CD4-positive, alpha-beta T cell treated with Interleukin-17A for 1 hour (primary cell): ENCODE measurements at regions not wholly inside any gene's neighbourhood (a gene's known extent, or its start where the extent isn't known, plus 50 kb on each side); places are given as distances from the start of the nearest gene placed in this dataset.

Experiments
- DNase-seq: peaks from one replicate; pipeline ENCODE4 v3.0.0-alpha.2; 2020

GRCh38 chr7:156442516-156442915 is 198.1 kb upstream of the RNF32 start:
- DNase-seq, result no peak

- no peak for DNase-seq
Measured at GRCh38 chr7:156440456-156440855, 200.1 kb upstream of the RNF32 start.

DNA sequence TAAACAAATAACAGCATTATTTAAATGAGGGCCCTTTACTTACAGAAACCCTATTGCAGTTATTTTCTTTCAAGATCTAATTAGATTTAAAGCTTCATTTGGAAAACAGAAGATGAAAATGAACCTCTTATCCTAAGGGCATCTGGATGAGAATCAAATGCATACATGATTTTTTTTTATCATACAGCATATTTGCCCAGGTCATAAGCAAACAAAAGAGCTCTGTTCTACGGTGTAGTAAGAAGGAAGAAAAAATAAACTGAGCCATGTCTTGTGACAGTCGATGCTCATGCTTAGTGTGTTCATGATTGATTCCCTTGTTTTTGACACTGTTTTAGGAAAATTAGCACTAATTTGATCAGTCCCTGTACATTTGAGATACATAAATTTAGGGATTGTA is 202.6 kb upstream of the RNF32 start:
- no peak for DNase-seq

- DNase-seq, result no peak
Measured at GRCh38 chr7:156437021-156437614, 203.5 kb upstream of the RNF32 start.

DNA sequence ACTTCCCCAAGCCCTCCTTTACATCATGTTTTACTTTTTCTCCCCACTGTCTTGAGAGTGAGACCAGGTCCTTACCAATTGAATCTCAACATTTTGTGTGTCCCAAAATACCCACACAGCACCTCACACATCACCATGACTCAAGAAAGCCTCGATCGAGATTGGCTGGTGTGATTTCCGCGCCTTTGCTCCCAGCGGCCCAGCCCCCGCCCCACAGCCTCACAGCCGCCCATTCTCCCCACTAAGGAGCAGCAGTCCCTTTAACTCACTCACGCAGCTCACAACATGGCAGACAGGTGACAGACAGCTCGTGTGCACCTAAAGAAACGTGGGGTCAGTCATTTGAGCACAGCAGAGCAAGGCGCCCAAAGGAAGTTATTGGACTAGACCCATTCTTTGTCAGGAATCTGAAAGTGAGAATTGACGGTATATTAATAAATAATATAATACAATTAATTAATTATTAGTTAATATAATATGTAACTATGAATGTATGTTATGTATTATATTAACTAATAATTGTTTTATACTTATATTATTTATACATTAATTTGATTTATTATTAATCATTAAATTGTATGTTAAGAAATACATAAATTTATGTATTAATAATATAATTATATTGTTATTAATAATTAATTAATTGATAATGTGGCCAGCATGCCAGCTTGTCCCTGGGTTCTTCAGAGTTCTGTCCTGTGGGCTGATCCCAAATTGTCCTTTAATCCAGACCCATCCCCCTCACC is 204.9 kb upstream of the RNF32 start:
- DNase-seq, result no peak

DNA sequence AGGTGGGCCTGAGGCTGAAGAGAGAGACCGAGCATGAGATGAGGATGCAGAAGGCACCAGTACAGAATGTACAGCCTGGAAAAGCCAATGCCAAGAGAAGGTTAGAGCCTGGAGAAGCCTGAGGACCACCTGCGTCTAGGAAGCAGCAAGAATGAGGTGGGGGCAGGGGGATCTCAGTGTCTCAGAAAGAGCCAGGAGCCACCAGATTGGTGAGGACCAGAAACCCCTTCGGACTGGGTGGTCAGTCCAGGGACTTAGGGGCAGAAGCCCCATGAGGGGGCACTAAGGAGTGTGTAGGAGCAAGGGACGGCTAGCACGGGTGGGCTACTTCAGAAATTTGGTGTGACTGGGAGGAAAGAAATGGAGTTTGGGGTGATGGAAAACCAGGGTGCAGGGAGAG is 205.9 kb upstream of the RNF32 start:
- no peak for DNase-seq

DNA sequence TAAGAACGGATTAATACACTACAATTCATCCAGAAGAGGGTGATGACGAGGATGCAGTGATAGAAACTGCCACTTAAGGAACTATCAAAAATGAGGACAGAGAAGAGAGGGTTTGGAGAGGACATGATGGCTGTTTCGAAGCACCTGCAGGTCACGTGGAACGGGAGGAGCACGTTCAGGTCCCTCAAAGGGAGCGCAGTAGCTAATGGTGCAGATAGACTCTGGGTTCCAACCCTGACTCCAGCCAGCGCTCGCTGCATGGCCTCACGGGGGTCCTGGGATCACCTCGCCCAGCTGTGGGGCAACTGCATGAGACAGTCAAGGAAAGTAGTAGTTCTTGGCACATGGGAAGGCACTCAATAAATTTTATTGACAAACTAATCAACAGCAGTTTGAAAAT is 208.6 kb upstream of the RNF32 start:
- DNase-seq, result no peak

- DNase-seq, result no peak
Measured at GRCh38 chr7:156430109-156430508, 210.5 kb upstream of the RNF32 start.

GRCh38 chr7:156429514-156429913 is 211.1 kb upstream of the RNF32 start:
- DNase-seq, result no peak

GRCh38 chr7:156423876-156424275 is 216.7 kb upstream of the RNF32 start:
- DNase-seq, result no peak

DNA sequence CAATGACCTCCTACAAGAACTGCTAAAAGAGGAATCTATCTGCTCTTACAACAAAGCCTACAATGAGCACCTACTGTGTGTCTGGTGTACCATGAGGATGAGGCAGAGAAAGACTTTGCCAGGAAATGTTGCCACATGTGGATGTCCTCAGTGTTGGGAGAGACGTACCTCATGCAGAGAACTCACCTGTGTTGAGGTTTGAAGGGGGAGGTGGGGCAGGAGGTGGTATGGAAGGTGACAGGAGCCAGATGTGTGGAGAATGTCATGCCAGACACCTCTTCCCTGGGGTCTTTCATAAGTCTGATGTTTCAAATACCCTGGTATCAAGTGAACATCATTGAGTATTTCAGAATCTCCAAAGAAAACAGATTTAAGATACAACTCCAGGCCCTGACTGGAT is 220.1 kb upstream of the RNF32 start:
- DNase-seq, result no peak

DNA sequence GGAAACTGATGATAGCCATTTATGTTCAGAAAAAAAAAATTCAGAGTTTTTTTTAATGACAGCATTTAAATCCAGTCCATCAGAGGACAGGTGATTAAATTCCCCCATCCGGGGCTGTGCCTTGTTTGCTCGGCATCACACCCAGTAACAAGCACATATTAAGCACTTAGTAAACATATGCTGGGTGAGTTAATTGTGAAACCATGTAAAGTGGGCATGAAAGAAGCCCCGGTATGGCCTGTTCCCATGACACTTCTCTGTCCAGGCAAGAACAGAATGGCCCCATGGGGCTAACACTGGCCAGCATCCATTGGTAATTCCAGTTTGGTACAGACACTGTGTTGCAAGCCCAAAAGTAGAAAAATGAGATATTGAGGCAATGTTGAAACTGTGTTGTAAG is 220.8 kb upstream of the RNF32 start:
- DNase-seq, result no peak

GRCh38 chr7:156402255-156402654 is 238.3 kb upstream of the RNF32 start:
- DNase-seq, result no peak

DNA sequence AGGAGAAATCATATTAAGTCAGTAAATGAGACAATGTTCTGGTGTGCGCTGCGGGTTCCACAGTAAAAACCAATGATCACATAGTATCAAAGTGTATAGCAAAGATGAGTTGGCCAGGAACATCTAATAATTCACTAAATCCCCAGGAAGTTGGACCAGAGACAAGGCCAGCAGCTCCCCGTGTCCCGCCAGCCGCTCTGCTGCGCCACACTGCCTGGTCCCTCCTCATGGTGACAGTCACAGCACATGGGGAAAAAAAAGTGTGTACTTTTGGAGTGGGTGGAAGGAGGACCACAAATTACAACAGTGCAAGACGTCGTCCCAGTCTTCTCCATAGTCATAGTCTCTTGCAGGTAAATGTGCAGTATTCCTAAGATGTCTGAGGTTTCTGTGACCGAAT is 239.0 kb upstream of the RNF32 start:
- DNase-seq, result no peak

- DNase-seq, result no peak
Measured at GRCh38 chr7:156400046-156400445, 240.5 kb upstream of the RNF32 start.

- no peak for DNase-seq
Measured at GRCh38 chr7:156397249-156397648, 243.3 kb upstream of the RNF32 start.

DNA sequence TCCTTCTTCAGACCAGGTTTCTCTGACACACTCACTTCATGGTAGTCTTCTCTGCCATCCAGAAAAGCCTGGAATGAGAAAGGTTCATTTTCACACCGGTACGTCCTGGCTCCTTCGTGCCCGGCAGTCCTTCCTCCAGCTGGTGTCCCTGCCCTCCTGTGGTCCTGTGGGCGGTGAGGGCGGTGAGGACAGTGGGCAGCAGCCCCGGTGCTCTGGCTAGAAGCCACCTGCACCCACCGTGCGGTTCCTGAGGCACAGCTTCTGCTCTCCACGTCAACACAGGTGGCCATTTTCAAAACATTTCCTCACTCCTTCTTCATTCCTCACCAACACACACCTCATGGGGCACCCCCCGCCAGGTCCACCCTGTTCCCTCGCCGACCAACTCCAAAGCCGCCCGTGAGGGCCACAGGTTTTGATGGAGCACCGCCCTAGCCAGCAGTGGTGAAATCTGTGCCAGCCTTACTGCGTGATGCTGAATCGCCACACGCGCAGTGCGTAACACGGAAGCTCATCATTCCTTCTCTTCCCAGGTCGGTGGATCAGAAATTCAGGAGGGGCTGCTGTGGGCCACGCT is 251.4 kb upstream of the RNF32 start:
- DNase-seq, result no peak

- DNase-seq, result no peak
Measured at GRCh38 chr7:156386097-156386496, 254.5 kb upstream of the RNF32 start.

- DNase-seq, result no peak
Measured at GRCh38 chr7:156384706-156385105, 255.9 kb upstream of the RNF32 start.

GRCh38 chr7:156383526-156383925 is 257.0 kb upstream of the RNF32 start:
- no peak for DNase-seq

- no peak for DNase-seq
Measured at GRCh38 chr7:156380261-156380660, 260.3 kb upstream of the RNF32 start.

DNA sequence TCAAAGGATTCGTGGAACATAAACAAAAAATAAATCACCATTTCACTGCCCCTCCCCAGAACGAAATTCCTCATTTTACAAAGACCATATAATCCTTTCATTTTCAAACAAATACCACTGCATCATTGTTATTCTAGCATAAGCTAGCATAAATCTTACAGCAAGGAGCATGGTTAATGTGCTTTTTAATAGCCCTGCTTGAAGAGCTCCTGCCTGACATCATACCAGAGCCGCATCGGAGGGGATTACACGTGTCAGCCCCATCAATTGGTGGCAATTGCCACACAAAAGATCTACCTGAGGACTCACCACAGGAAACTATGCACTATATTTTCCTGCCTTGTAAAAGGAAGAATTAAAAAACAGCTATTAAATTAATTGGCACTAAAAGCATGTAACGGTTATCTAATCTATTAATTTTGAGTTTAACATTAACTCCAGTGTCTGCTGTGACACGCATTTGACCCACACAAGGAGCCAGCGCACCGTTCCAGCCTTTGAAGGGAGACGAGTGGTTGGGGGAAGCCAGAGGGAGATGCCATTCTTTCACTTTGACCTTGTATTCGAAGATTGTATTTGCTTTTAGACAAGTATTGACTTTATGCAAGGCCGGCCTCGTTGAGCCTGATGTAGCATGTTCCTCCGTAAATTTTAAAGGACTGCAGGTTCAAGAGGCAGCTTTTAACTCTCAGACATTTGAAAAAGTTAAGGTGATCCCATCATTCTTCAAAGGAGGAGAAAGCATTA is 261.1 kb upstream of the RNF32 start:
- DNase-seq, result no peak

DNA sequence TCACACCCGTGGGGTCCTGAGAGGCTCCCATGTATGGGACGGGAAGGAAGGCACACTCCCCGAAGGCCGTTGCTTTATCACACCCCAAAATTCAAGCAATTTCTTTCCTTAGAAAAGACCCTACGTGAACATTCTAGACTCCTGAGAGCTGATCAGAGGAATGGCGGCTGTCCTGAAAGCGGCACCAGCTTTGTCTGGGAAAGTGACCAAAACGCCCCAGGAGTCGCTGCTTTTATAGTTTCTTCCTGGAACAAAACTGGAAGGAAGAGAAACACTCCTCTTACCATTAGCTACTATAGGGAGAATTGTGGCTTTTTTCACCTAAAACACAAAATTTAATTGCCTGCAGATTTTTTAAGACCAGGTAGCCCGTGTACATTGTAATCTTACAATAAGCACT is 261.8 kb upstream of the RNF32 start:
- DNase-seq, result no peak

DNA sequence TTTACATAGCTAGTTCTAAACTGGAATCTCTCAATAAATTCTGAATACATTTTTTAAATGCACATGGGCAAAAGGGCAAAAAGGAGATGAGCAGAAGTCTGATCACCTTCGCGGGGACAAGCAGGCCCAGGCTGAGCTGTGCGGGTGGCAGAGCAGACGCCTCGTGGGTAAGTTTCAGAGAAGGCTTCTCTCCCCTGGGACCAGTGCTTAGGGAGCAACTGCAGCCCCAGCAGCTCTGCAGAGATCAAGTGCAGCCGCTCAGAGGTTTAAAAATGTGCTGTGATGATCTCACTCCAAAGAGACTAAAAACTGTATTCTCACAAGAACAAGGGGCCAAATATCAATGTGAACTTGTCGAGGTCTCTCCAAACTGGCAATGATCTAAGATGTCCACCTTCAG is 264.3 kb upstream of the RNF32 start:
- DNase-seq, result no peak
